ENCODE measurements at regions not wholly inside any gene's neighbourhood (a gene's known extent, or its start where the extent isn't known, plus 50 kb on each side); places are given as distances from the start of the nearest gene placed in this dataset.

- ChIA-PET CTCF (no interaction called here), SMC1A (ENCODE audit: uncharacterized antibody, unreplicated experiment) (no interaction called here), POLR2A (no interaction called here), RAD21 (ENCODE audit: unreplicated experiment) (no interaction called here)
- FAIRE-seq = no peak
- no TSS peak for BruUV-seq (replicated peaks)
- intact Hi-C loops (cut with micrococcal nuclease; ENCODE audit: unreplicated experiment) = no loop called here
- ATAC-seq = no peak
- Histone ChIP-seq H3K4me2 (ENCODE audit: control insufficient read depth, insufficient read depth) (no peak overlapping the region), H3K36me3 (ENCODE audit: control insufficient read depth in 2 of 2, insufficient read depth in 2 of 2, low read length in 1 of 2) (no peaks in the 10 kb centered on the region), H3K27me3 (replicated peaks in 1 of 2; ENCODE audit: control insufficient read depth in 2 of 2, insufficient read depth in 2 of 2, low read length in 1 of 2) (no peaks in the 10 kb centered on the region), H2AFZ (ENCODE audit: control insufficient read depth, low read depth, low read length) (no peak overlapping the region), H3K9me3 (replicated peaks; ENCODE audit: control insufficient read depth, insufficient read depth, low read length) (no peaks in the 10 kb centered on the region), H3K4me1 (ENCODE audit: control insufficient read depth, insufficient read depth, low read length) (no peaks in the 10 kb centered on the region), H3K9ac (ENCODE audit: control insufficient read depth, insufficient read depth, low read length) (no peak overlapping the region), H3K27ac (ENCODE audit: control insufficient read depth, insufficient read depth) (no peak overlapping the region), H4K20me1 (ENCODE audit: control insufficient read depth, insufficient read depth) (no peaks in the 10 kb centered on the region), H3K4me3 (no peak overlapping the region), H3K79me2 (ENCODE audit: control insufficient read depth, insufficient read depth, low read length) (no peaks in the 10 kb centered on the region)
- in situ Hi-C loops (cut with MboI) = no loop called here
- DNase-seq (ENCODE audit: low read depth, low spot score) = no peak
- WGBS (ENCODE audit: insufficient coverage, insufficient replicate concordance, low lambda C conversion rate, missing lambda C conversion rate) = 12% methylated on average over 2 of the region's 2 CpGs
- no peak for TF ChIP-seq EP300 (IDR thresholded peaks at IDR 0.05; ENCODE audit: borderline replicate concordance in 1 of 2, control insufficient read depth in 1 of 2, low read depth in 2 of 2, low read length in 2 of 2)
- no peak for TF ChIP-seq CEBPZ (IDR thresholded peaks at IDR 0.05; ENCODE audit: low read depth, low read length)
- no peak for TF ChIP-seq NFYB (IDR thresholded peaks at IDR 0.05; ENCODE audit: insufficient read depth, low read depth, low read length)
- no peak for TF ChIP-seq E4F1 (IDR thresholded peaks at IDR 0.05; ENCODE audit: borderline replicate concordance, partially characterized antibody)
- no peak for TF ChIP-seq RCOR1 (conservative IDR thresholded peaks at IDR 0.05; ENCODE audit: low read depth, low read length)
- TF ChIP-seq ZBTB11 (CRISPR knock-in tag; IDR thresholded peaks at IDR 0.05) = no peak
- no peak for TF ChIP-seq YBX1 (IDR thresholded peaks at IDR 0.05)
- no peak for TF ChIP-seq NR2F1 (conservative IDR thresholded peaks at IDR 0.05)
- no peak for TF ChIP-seq RELA (IDR thresholded peaks at IDR 0.05; ENCODE audit: borderline replicate concordance, partially characterized antibody)
- TF ChIP-seq IRF3 (IDR thresholded peaks at IDR 0.05) = no peak
Measured at GRCh38 chr6:15081447-15081846, 164.4 kb upstream of the JARID2 start.

Data from GM12878 (cell line).